Stimulated activated CD8-positive, alpha-beta memory T cell treated with anti-CD3 and anti-CD28 coated beads, Interleukin-7, amount 100 ng/mL, for 48 hours (primary cell): ENCODE measurements at regions not wholly inside any gene's neighbourhood (a gene's known extent, or its start where the extent isn't known, plus 50 kb on each side); places are given as distances from the start of the nearest gene placed in this dataset.

Source experiments
- DNase-seq, 2 donors: peaks; one replicate each; pipeline ENCODE4 v3.0.0-alpha.2; 2020; ENCODE audit warnings: low read depth in 1 of 2; ENCODE audit errors: extremely low read depth in 1 of 2

GRCh38 chr5:6036006-6036405, 342.3 kb downstream of the MED10 start:
- DNase-seq: no peak

GRCh38 chr5:6029811-6030271, 348.5 kb downstream of the MED10 start:
- DNase-seq: no peak

GRCh38 chr5:6026766-6027406, 351.5 kb downstream of the MED10 start:
- no peak for DNase-seq

DNA sequence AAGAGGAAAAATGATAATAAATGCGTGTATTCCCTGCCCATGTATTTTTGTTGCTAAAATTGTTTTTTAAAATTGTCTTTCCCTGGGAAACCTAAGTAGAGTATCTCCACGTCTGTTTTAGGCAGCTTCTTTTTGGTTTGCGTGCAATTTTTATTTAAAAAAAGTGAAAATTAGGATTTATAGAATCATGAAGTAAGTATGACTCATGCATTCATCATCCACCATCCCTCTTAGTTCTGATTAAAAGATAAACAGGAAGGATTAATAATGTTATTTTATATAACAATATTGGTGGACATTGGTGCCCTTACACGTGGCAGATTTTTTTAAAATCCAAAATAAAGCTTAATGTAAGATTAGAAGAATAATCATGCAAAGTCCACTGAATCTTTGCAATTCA, 358.7 kb downstream of the MED10 start:
- no peak for DNase-seq

DNA sequence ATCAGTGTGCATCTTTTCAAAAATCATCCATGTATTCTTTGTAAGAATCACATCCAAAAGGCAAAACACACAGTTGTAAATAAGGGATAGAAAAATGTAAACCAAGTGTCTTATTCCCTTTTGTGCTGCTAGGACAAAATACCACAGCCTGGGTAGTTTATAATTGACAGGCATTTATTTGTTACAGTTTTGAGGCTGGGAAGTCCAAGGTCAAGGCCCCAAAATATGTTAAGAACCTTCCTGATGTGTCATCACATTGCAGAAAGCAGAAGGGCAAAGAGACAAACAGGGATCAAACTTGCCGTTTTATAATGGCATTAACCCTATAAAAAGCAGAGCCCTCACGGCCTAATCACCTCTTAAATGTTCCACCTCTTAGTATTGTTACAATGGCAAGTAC, 364.8 kb downstream of the MED10 start:
- DNase-seq: no peak

DNA sequence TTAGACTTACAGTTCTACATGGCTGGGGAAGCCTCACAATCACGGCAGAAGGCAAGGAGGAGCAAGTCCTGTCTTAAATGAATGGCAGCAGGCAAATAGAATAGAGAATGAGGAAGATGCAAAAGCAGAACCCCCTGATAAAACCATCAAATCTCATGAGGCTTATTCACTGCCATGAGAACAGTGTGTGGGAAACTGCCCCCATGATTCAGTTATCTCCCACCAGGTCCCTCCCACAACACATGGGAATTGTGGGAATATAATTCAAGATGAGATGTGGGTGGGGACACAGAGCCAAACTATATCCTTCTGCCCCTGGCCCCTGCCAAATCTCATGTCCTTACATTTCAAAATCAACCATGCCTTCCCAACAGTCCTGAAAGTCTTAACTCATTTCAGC, 367.1 kb downstream of the MED10 start:
- no peak for DNase-seq

- DNase-seq: no peak
These were observed 371.5 kb downstream of the MED10 start for GRCh38 chr5:6006838-6007314.

DNA sequence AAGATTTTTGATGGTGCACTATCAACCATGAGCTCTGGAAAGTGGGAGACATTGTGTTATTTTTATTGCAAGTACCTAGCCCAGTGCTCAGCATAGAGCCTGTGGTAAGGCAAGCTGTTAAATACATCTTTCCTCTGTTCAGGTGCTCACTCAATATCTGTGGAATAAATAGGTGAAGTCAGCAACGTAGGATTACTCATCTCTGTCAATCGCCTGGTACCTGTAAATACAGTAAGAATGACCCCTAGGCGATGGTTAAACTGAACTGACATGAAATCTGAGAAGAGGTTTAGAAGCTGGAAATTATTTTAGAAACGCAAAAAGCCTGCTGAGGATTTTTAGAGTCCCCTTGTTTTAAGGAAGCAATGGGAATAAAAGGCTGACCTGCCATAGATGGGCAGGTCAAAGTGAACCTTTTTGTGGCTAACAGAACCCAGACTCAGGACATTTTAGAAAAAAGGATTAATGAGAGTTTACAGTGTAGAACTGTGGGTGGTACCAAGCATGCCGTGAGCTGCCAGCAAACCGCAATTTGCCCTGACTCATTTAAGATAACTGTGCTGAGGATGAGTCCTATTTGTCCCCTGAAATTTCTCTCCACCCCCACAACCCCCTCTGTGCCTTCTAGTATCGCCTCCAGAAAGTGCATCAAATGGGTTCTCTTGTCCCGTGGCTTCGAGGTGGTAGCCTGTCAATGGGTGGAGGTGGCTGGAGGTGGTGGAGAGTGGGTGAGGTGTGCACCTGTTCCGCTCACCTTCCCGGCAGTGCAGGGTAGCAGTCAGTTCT, 375.1 kb downstream of the MED10 start:
- no peak for DNase-seq

DNA sequence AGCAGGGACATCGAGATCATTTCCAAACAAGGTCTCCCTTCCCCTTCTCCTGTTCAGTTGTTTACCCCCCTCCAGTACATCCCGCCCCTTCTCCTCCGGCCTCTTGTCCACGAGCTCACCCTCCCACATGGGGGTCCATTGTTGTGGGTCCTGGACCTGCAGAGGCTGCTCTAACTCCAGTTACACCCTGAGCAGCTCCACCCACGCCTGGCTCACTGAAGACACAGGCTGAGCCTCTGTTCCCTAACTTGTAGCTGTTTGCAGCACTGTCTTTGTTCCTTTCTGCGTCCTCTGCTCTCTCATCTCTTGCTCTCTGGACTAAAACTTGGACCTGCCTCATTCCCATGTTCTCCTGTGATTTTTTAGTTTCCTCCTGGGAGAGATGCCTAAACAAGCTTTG, 377.5 kb downstream of the MED10 start:
- no peak for DNase-seq

DNA sequence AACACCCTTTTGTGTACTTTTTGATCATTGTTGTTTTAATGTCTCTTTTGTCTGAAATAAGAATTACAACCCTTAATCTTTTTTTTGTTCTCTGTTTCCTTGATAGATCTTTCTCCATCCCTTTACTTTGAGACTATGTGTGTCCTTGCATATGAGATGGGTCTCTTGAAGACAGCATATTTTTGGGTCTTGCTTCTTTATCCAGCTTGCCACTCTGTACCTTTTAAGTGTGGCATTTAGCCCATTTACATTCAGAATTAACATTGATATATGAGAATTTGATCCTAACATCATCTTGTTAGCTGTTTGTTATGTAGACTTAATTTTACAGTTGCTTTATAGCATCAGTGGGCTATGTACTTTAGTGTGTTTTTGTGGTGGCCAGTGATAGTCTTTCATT, 382.5 kb downstream of the MED10 start:
- no peak for DNase-seq

- no peak for DNase-seq
These were observed 391.7 kb downstream of the MED10 start for GRCh38 chr5:5986492-5987178.

DNA sequence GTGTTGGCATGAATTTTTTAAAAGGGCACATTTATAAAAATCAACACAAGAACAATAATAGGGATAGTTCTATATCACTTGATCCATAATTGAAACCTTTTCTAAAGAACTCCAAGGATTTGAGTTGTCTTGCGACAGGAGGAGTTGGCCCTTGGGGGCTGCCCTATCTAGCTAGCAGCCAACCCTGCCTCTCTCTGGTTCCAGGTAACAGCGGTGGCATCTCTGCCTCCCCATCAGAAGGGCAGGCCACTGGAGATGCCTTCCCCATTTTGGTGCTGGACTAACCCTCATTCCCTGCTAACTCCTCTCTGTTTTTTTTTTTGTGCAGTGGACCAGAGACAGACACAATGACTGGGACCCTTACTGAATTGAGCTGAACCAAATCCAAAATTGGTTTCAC, 393.0 kb downstream of the MED10 start:
- DNase-seq: no peak

GRCh38 chr5:5983261-5983980, 394.9 kb downstream of the MED10 start:
- DNase-seq: no peak

GRCh38 chr5:5981562-5981961, 396.8 kb downstream of the MED10 start:
- no peak for DNase-seq

DNA sequence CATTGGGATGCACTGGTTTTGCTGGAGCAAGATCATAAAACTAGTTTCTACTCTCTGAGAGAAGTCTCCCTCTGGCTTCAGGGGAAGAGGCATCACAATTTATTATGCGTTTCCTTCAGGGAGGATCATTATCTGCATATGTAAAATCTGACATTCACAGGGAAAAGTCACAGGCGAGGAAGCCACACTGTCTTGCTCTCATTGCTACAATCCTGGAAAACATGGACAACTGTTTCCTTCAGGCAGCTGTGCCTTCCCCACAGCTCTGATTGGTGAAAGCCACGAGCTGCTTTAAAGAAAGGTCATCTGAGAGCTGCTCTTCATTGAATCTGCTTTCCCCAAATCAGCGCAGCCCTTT, 397.8 kb downstream of the MED10 start:
- no peak for DNase-seq

GRCh38 chr5:5979761-5980537, 398.4 kb downstream of the MED10 start:
- DNase-seq: no peak

DNA sequence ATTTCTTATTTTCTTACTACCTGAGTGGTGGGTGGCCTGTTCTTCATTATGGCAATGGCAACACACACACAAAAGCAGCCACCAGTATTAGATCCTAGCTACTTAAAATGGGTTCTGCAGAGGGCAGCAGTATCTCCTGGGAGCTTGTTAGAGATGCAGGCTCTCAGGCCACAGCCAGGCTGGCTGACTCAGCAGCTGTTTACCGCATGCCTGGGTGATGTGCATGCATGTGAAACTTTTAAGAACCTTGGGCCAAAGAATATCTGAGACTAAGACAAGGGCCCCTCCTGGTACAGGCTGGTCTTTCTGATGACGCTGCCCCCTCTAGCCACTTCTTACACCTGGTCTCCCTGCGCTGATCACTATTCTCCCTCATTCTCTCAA, 399.0 kb downstream of the MED10 start:
- DNase-seq: no peak

GRCh38 chr5:5978501-5979376, 399.6 kb downstream of the MED10 start:
- DNase-seq: no peak

DNA sequence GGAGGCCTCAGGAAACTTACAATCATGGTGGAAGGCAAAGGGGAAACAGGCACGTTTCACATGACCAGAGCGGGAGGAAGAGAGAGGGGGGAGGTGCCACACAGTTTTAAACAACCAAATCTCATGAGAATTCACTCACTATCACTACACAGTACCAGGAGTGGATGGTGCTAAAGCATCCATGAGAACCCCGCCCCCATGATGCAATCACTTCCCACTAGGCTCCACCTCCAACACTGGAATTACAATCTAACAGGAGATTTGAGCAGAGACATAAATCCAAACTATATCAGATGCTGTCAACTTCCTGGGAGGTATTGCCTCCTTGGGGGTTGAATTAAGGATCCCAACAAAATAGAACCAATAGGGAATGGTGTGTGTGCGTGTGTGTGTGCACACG, 407.1 kb downstream of the MED10 start:
- no peak for DNase-seq
